OCI-LY7 (cell line): ENCODE measurements at regions not wholly inside any gene's neighbourhood (a gene's known extent, or its start where the extent isn't known, plus 50 kb on each side); places are given as distances from the start of the nearest gene placed in this dataset.

Source experiments
- CTCF ChIP-seq: fragments of 200-600 bp; sonication (generic); conservative IDR thresholded peaks from 2 replicates; pipeline ENCODE4 v1.5.1; 2014; ENCODE audit warnings: mild to moderate bottlenecking, antibody characterized with exemption, low read length, moderate library complexity, mixed read lengths
- EZH2phosphoT487 ChIP-seq: fragments of 200-600 bp; sonication (generic); IDR thresholded peaks from 2 replicates; pipeline ENCODE4 v1.6.1; 2018; ENCODE audit warnings: low read depth, borderline replicate concordance, mild to moderate bottlenecking, mixed run types, antibody characterized with exemption, low read length, moderate library complexity, mixed read lengths

GRCh38 chr4:126192506-126192905, 877.8 kb downstream of the FAT4 start:
- no peak for TF ChIP-seq CTCF
- no peak for TF ChIP-seq EZH2phosphoT487
